ENCODE measurements at regions not wholly inside any gene's neighbourhood (a gene's known extent, or its start where the extent isn't known, plus 50 kb on each side); places are given as distances from the start of the nearest gene placed in this dataset.

- DNase-seq = no peak
- H3K36me3 ChIP-seq = no peaks in the 10 kb centered on the region
- peaks cover 0 to 16% (median 8%) of the 10 kb centered on the region in 4 donors for H3K9me3 ChIP-seq
- H3K4me1 ChIP-seq = no peaks in the 10 kb centered on the region
- H3K27me3 ChIP-seq = no peaks in the 10 kb centered on the region
- H3K4me3 ChIP-seq = no peak overlapping the region
- intact Hi-C loops (cut with DNase I; ENCODE audit: low total_unique reads) = no loop called here
- no peak for TF ChIP-seq CTCF (IDR thresholded peaks at IDR 0.05)
- no peak for TF ChIP-seq POLR2A (IDR thresholded peaks at IDR 0.05)
- no peak for TF ChIP-seq EP300 (IDR thresholded peaks at IDR 0.05)
- TF ChIP-seq POLR2AphosphoS5 (IDR thresholded peaks at IDR 0.05) = no peak
- 58 to 78% (median 75%) methylated on average over 1 of the region's 1 CpG for WGBS, 5 donors
- H3K27ac ChIP-seq = no peak overlapping the region
These were observed 384.4 kb upstream of the DDI1 start for GRCh38 chr11:103652013-103652412.

DNA sequence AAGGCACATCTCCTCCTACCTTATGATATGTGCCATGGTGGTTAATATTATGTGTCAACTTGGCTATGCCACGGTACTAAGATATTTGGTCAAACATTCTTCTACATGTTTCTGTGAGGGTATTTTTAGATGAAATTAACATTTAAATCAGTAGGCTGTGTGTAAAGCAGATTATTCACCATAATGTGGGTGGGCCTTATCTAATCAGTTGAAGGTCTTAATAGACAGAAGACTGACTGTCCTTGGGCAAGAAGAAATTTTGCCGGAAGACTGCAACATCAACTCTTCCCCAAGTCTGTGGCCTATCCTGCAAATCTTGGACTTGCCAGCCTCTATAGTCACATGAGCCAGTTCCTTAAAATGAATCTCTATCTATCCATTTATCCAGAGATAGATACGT lies 380.1 kb upstream of the DDI1 start:
- peaks cover 0 to 10% (median 8%) of the 10 kb centered on the region in 4 donors for H3K9me3 ChIP-seq
- TF ChIP-seq EP300 (IDR thresholded peaks at IDR 0.05) (no peak), POLR2AphosphoS5 (IDR thresholded peaks at IDR 0.05) (no peak), POLR2A (IDR thresholded peaks at IDR 0.05) (no peak), CTCF (IDR thresholded peaks at IDR 0.05) (no peak)
- no peaks in the 10 kb centered on the region for H3K36me3 ChIP-seq
- H3K4me1 ChIP-seq = peaks cover 0 to 7% (median 2%) of the 10 kb centered on the region in 4 donors
- H3K27me3 ChIP-seq = no peaks in the 10 kb centered on the region
- DNase-seq = no peak
- no peak overlapping the region for H3K4me3 ChIP-seq
- intact Hi-C loops (cut with DNase I; ENCODE audit: low total_unique reads) = no loop called here
- H3K27ac ChIP-seq = no peak overlapping the region
- WGBS, 5 donors = 90 to 95% (median 94%) methylated on average over 3 of the region's 3 CpGs

DNA sequence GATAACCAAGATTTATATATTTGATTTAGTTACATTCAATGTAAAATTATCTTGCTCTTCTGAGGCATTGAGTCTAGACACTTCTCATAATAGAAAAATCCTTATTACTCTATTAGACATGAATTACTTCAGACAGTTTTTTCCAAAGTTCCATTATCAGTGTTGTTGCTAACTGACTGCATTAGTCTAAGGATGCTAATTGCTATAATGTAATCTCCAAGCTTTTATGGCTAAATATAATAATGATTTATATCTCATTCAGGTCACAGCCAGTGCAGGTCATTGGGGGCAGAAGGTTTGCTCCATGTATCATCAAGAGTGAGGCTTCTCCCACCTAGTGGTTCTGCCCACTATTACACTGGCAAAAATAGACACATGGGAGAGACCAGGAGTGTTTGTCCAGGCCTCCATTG lies 377.2 kb upstream of the DDI1 start:
- H3K27me3 ChIP-seq = no peaks in the 10 kb centered on the region
- no peak overlapping the region for H3K4me3 ChIP-seq
- TF ChIP-seq POLR2AphosphoS5 (IDR thresholded peaks at IDR 0.05) (no peak), POLR2A (IDR thresholded peaks at IDR 0.05) (no peak), EP300 (IDR thresholded peaks at IDR 0.05) (no peak), CTCF (IDR thresholded peaks at IDR 0.05) (no peak)
- no peaks in the 10 kb centered on the region for H3K9me3 ChIP-seq
- no peak for DNase-seq
- H3K4me1 ChIP-seq = peaks cover 0 to 7% (median 2%) of the 10 kb centered on the region in 4 donors
- intact Hi-C loops (cut with DNase I; ENCODE audit: low total_unique reads) = no loop called here
- H3K36me3 ChIP-seq = no peaks in the 10 kb centered on the region
- no peak overlapping the region for H3K27ac ChIP-seq

DNA sequence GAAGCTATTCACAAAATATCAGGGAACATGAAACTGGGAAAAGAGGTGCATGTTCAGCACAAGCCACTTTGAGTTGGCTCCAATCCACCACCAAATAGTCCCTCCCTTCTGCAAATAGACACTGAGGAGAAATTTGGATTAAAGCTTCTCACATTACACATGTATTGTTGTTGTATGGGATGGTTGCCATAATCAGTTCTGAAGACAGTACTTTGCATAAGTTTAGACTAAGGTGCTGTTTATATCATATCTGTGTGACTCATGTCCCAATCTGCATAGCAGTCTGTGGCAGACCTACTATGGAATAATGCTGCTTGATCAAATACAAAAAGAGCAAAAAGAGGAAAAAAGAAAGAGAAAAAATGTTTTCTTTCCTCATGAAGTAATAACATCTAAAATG lies 376.7 kb upstream of the DDI1 start:
- Histone ChIP-seq H3K36me3 (no peaks in the 10 kb centered on the region), H3K4me3 (no peak overlapping the region), H3K9me3 (no peaks in the 10 kb centered on the region), H3K27ac (no peak overlapping the region), H3K27me3 (no peaks in the 10 kb centered on the region), H3K4me1 (peaks cover 0 to 7% (median 2%) of the 10 kb centered on the region in 4 donors)
- no peak for TF ChIP-seq POLR2AphosphoS5 (IDR thresholded peaks at IDR 0.05)
- TF ChIP-seq POLR2A (IDR thresholded peaks at IDR 0.05) = no peak
- no peak for TF ChIP-seq EP300 (IDR thresholded peaks at IDR 0.05)
- TF ChIP-seq CTCF (IDR thresholded peaks at IDR 0.05) = no peak
- DNase-seq = no peak
- intact Hi-C loops (cut with DNase I; ENCODE audit: low total_unique reads) = no loop called here

All from stomach (tissue), 8 donors.